H1 (cell line): ENCODE measurements at regions not wholly inside any gene's neighbourhood (a gene's known extent, or its start where the extent isn't known, plus 50 kb on each side); places are given as distances from the start of the nearest gene placed in this dataset.

Experiments
- CTCF ChIA-PET: fragments of 300-600 bp; sonication (Branson Sonifier 250); formaldehyde crosslinking; loops from one replicate; lab custom pipeline; 2021; ENCODE audit not compliant: partially characterized antibody; lab: Charles Lee
- POLR2A ChIA-PET: fragments of 300-600 bp; sonication (Branson Sonifier 250); formaldehyde crosslinking; loops from one replicate; lab custom pipeline; 2021; ENCODE audit warnings: inconsistent platforms; ENCODE audit not compliant: partially characterized antibody; lab: Charles Lee
- DNase-seq, 2 experiments: peaks; one replicate each; pipeline versions ENCODE4 v3.0.0 to v3.0.0-alpha.2; 2010 to 2022; ENCODE audit warnings: low spot score in 2 of 2, low read depth in 1 of 2, mixed read lengths in 1 of 2
- FAIRE-seq: peaks from 2 replicates; lab custom pipeline; 2011; peaks lifted over from hg19 to GRCh38; lab: Jason Lieb, UNC
- H2AFZ ChIP-seq: 2 replicates; pipeline ENCODE4 v1.8.1; 2012; ENCODE audit warnings: low read length, inconsistent platforms
- H2AK5ac ChIP-seq: 2 replicates; pipeline ENCODE4 v1.6.1; 2013; ENCODE audit warnings: low read depth, low read length
- H2BK120ac ChIP-seq: replicated peaks from 2 replicates; pipeline ENCODE3; 2013; ENCODE audit warnings: low read depth, low read length, inconsistent platforms
- H2BK12ac ChIP-seq: 2 replicates; pipeline ENCODE4 v1.6.1; 2013; ENCODE audit warnings: low read depth, low read length
- H2BK15ac ChIP-seq: 2 replicates; pipeline ENCODE4 v1.6.1; 2013; ENCODE audit warnings: low read length
- H2BK20ac ChIP-seq: 2 replicates; pipeline ENCODE4 v1.6.1; 2013; ENCODE audit warnings: low read length
- H2BK5ac ChIP-seq: 2 replicates; pipeline ENCODE4 v1.6.1; 2013; ENCODE audit warnings: low read depth, low read length
- H3K14ac ChIP-seq: 2 replicates; pipeline ENCODE4 v1.6.1; 2013; ENCODE audit warnings: inconsistent platforms; ENCODE audit not compliant: insufficient read length
- H3K18ac ChIP-seq: 2 replicates; pipeline ENCODE4 v1.6.1; 2013; ENCODE audit warnings: low read length; ENCODE audit errors: extremely low read depth
- H3K23ac ChIP-seq: 2 replicates; pipeline ENCODE4 v1.6.1; 2013; ENCODE audit warnings: inconsistent platforms; ENCODE audit not compliant: insufficient read length
- H3K23me2 ChIP-seq: 2 replicates; pipeline ENCODE4 v1.6.1; 2013; ENCODE audit warnings: low read depth, low read length
- H3K27ac ChIP-seq: 2 replicates; pipeline ENCODE4 v1.6.1; 2011; ENCODE audit warnings: low read depth, low read length, inconsistent platforms
- H3K27me3 ChIP-seq, 4 experiments: replicated peaks in 1 of 4; 1 replicate in 1 of 4; 2 replicates in 3 of 4; pipeline versions ENCODE4 v1.6.1 to v1.8.1; 2011 to 2013; ENCODE audit warnings: low read length in 3 of 4, mild to moderate bottlenecking in 3 of 4, inconsistent platforms in 2 of 4, mixed read lengths in 2 of 4, moderate library complexity in 1 of 4; ENCODE audit not compliant: control insufficient read depth in 3 of 4, insufficient read depth in 3 of 4; ENCODE audit errors: extremely low read depth in 1 of 4
- H3K36me3 ChIP-seq, 4 experiments: 2 replicates each; pipeline versions ENCODE4 v1.6.1 to v1.8.1; 2011 to 2013; ENCODE audit warnings: mild to moderate bottlenecking in 4 of 4, low read length in 3 of 4, moderate library complexity in 2 of 4, control low read depth in 1 of 4, inconsistent platforms in 1 of 4; ENCODE audit not compliant: insufficient read depth in 4 of 4, control insufficient read depth in 2 of 4
- H3K4ac ChIP-seq: replicated peaks from 2 replicates; pipeline ENCODE3; 2013; ENCODE audit warnings: low read length, low read depth, mixed read lengths, inconsistent platforms; ENCODE audit not compliant: insufficient read length
- H3K4me1 ChIP-seq, 4 experiments: replicated peaks in 1 of 4; 1 replicate in 1 of 4; 2 replicates in 3 of 4; pipeline versions ENCODE4 v1.6.1 to v1.8.1; 2011 to 2013; ENCODE audit warnings: low read length in 3 of 4, inconsistent platforms in 2 of 4, mixed read lengths in 1 of 4; ENCODE audit not compliant: insufficient read depth in 4 of 4, control insufficient read depth in 3 of 4
- H3K4me2 ChIP-seq, 2 experiments: 2 replicates each; pipeline versions ENCODE4 v1.6.1 to v1.8.1; 2011 to 2013; ENCODE audit warnings: low read depth in 2 of 2, low read length in 2 of 2, control low read depth in 1 of 2, inconsistent platforms in 1 of 2, mild to moderate bottlenecking in 1 of 2; ENCODE audit not compliant: insufficient read depth in 1 of 2
- H3K4me3 ChIP-seq, 4 experiments: fragments of 200-600, 300-600 bp in 1 of 4; sonication (generic), shearing (Covaris generic), sonication (Bioruptor Twin) in 1 of 4; 2 replicates each; pipeline versions ENCODE4 v1.5.1 to v1.8.1; 2011 to 2016; ENCODE audit warnings: low read length in 4 of 4, low read depth in 3 of 4, control low read depth in 2 of 4, inconsistent platforms in 2 of 4, mild to moderate bottlenecking in 2 of 4, mixed read lengths in 1 of 4, moderate library complexity in 1 of 4; ENCODE audit not compliant: insufficient read depth in 2 of 4; ENCODE audit errors: extremely low read depth in 1 of 4
- H3K56ac ChIP-seq: replicated peaks from 2 replicates; pipeline ENCODE3; 2013; ENCODE audit warnings: low read depth, mild to moderate bottlenecking, mixed read lengths, low read length, inconsistent platforms; ENCODE audit not compliant: insufficient read length
- H3K79me1 ChIP-seq: 2 replicates; pipeline ENCODE4 v1.6.1; 2013; ENCODE audit warnings: low read depth, low read length, control low read depth
- H3K79me2 ChIP-seq, 2 experiments: 2 replicates each; pipeline versions ENCODE4 v1.6.1 to v1.8.1; 2012 to 2013; ENCODE audit warnings: low read length in 2 of 2, mild to moderate bottlenecking in 2 of 2, inconsistent platforms in 1 of 2; ENCODE audit not compliant: insufficient read depth in 2 of 2, control insufficient read depth in 1 of 2
- H3K9ac ChIP-seq, 4 experiments: replicated peaks in 1 of 4; 1 replicate in 1 of 4; 2 replicates in 3 of 4; pipeline versions ENCODE4 v1.6.1 to v1.8.1; 2011 to 2013; ENCODE audit warnings: low read depth in 3 of 4, low read length in 3 of 4, control low read depth in 2 of 4, mild to moderate bottlenecking in 2 of 4, moderate library complexity in 2 of 4, inconsistent platforms in 1 of 4; ENCODE audit errors: extremely low read depth in 1 of 4
- H3K9me3 ChIP-seq, 2 experiments: 2 replicates each; pipeline versions ENCODE4 v1.6.1 to v1.8.1; 2012 to 2013; ENCODE audit warnings: mild to moderate bottlenecking in 2 of 2, moderate library complexity in 2 of 2, control low read depth in 1 of 2, inconsistent platforms in 1 of 2, low read depth in 1 of 2, low read length in 1 of 2, mixed read lengths in 1 of 2; ENCODE audit not compliant: insufficient read depth in 2 of 2
- H4K20me1 ChIP-seq, 2 experiments: replicated peaks in 1 of 2; 2 replicates each; pipeline versions ENCODE3 to v1.8.1; 2011 to 2013; ENCODE audit warnings: inconsistent platforms in 2 of 2, low read length in 2 of 2, mild to moderate bottlenecking in 1 of 2; ENCODE audit not compliant: insufficient read depth in 2 of 2, control insufficient read depth in 1 of 2
- H4K5ac ChIP-seq: 2 replicates; pipeline ENCODE4 v1.6.1; 2013; ENCODE audit warnings: low read length, low read depth, mixed read lengths, inconsistent platforms; ENCODE audit not compliant: insufficient read length
- H4K8ac ChIP-seq: 2 replicates; pipeline ENCODE4 v1.8.0; 2013; ENCODE audit warnings: mild to moderate bottlenecking, moderate library complexity, low read length, inconsistent platforms; ENCODE audit not compliant: insufficient read depth; ENCODE audit errors: extremely low read depth
- H4K91ac ChIP-seq: replicated peaks from 2 replicates; pipeline ENCODE3; 2013; ENCODE audit warnings: low read length, mixed read lengths, inconsistent platforms; ENCODE audit not compliant: insufficient read length
- BACH1 ChIP-seq: IDR thresholded peaks from 2 replicates; pipeline ENCODE4 v1.6.1; 2012; ENCODE audit warnings: low read length, improper control_type of control experiment
- FOSL1 ChIP-seq: IDR thresholded peaks from 2 replicates; pipeline ENCODE4 v1.6.1; 2011; ENCODE audit warnings: mild to moderate bottlenecking, low read depth, low read length, moderate library complexity; ENCODE audit not compliant: insufficient read depth
- KDM1A ChIP-seq: fragments of 200-600, 300-600 bp; sonication (generic); IDR thresholded peaks from 2 replicates; pipeline ENCODE4 v1.7.1; 2016; ENCODE audit warnings: mild to moderate bottlenecking, low read length, borderline replicate concordance
- PHF8 ChIP-seq: fragments of 200-600 bp; sonication (generic); conservative IDR thresholded peaks from 2 replicates; pipeline ENCODE4 v1.7.1; 2012; ENCODE audit warnings: low read depth, mild to moderate bottlenecking, inconsistent platforms, low read length, moderate library complexity
- RBBP5 ChIP-seq: IDR thresholded peaks from 2 replicates; pipeline ENCODE4 v1.7.1; 2012; ENCODE audit warnings: low read depth, mild to moderate bottlenecking, inconsistent platforms, low read length, moderate library complexity, borderline replicate concordance
- SAP30 ChIP-seq: fragments of 300-600 bp; sonication (generic); IDR thresholded peaks from 2 replicates; pipeline ENCODE4 v1.7.1; 2012; ENCODE audit warnings: low read length, moderate library complexity, mild to moderate bottlenecking, inconsistent platforms; ENCODE audit not compliant: insufficient read depth, insufficient replicate concordance
- TAF1 ChIP-seq: IDR thresholded peaks from 2 replicates; pipeline ENCODE4 v1.6.1; 2011; ENCODE audit warnings: mild to moderate bottlenecking, low read depth, low read length
- TBP ChIP-seq: IDR thresholded peaks from 2 replicates; pipeline ENCODE4 v1.6.1; 2011; ENCODE audit warnings: low read depth, low read length, improper control_type of control experiment
- WGBS, 2 experiments: shearing (Covaris generic) in 1 of 2; methylation state at CpG; one replicate each; pipeline versions ENCODE4 v1.1.6 to v1.1.7; 2013 to 2015; ENCODE audit warnings: low lambda C conversion rate in 2 of 2, mixed read lengths in 2 of 2, inconsistent platforms in 1 of 2, low coverage in 1 of 2, missing lambda C conversion rate in 1 of 2; ENCODE audit not compliant: insufficient replicate concordance in 2 of 2, insufficient coverage in 1 of 2, insufficient read length in 1 of 2; ENCODE audit errors: extremely low coverage in 1 of 2, missing lambda C conversion rate in 1 of 2; 5-methylcytosine and 5-hydroxymethylcytosine counted together
- TF ChIP-seq, protein P1 (sequence below), 3 experiments: IDR thresholded peaks; 1 replicate in 2 of 3; 2 replicates in 1 of 3; pipeline versions ENCODE4 v1.5.1 to v1.6.1; 2011; ENCODE audit warnings: low read length in 3 of 3, mild to moderate bottlenecking in 3 of 3, inconsistent platforms in 2 of 3, low read depth in 1 of 3, moderate library complexity in 1 of 3; ENCODE audit not compliant: insufficient read depth in 1 of 3; ENCODE audit errors: control extremely low read depth in 1 of 3
- TF ChIP-seq, protein P2 (sequence below): IDR thresholded peaks from 2 replicates; pipeline ENCODE4 v1.6.1; 2011; ENCODE audit warnings: low read length, improper control_type of control experiment

DNA sequence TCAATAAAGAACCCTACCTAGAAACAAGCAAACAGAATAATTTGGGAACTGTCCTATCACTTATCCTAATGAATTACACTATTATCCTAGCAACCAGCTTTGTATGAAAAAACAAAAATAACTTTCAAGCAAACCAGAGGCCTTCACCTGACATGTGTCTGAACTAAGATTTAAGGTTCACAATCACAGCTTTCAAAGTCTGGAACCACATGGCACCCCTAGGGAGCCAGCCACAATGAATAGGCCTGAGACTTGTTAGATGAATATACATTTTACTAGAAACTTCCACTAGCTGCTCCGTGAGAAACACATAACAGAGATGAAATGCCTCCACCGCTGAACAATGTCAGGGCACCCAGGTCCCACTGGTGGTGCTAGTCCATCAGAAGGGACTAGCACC is 65.8 kb upstream of the CYP2D6 start:
- H2BK15ac ChIP-seq, result no peak overlapping the region
- no peak overlapping the region for H2BK120ac ChIP-seq
- no peak overlapping the region for H4K91ac ChIP-seq
- H3K23me2 ChIP-seq, result no peaks in the 10 kb centered on the region
- H3K79me1 ChIP-seq, result peaks cover 16% of the 10 kb centered on the region
- no peak overlapping the region for H3K4ac ChIP-seq
- peaks cover 0 to 5% (median 2%) of the 10 kb centered on the region in 4 experiments; a peak in 6 of 7 replicates for H3K4me1 ChIP-seq
- H3K9me3 ChIP-seq, result no peaks in the 10 kb centered on the region
- no peak overlapping the region for H2AK5ac ChIP-seq
- peaks cover 12 to 26% of the 10 kb centered on the region in 2 experiments for H4K20me1 ChIP-seq
- ChIA-PET POLR2A (interaction anchor here (0.7 kb wide), 1 partner anchor 26 kb away, joined by 3 read pairs; no protein-coding TSS in a partner anchor), CTCF (interaction anchor here (0.8 to 1.8 kb wide), 5 partner anchors 11 to 243 kb away, joined by 3 to 5 read pairs (median 3); no protein-coding TSS in a partner anchor)
- H3K79me2 ChIP-seq, result peaks cover 0 to 92% of the 10 kb centered on the region in 2 experiments; a peak in 3 of 4 replicates
- whole genome bisulfite sequencing, 2 experiments, result 79% methylated on average over 2 of the region's 2 CpGs; no CpG with 5 or more reads in 1 of the 2 experiments
- FAIRE-seq (no peak), DNase-seq (no peak)
- no peak overlapping the region for H2BK5ac ChIP-seq
- H3K27me3 ChIP-seq, result no peaks in the 10 kb centered on the region
- no peak overlapping the region for H3K14ac ChIP-seq
- no peak overlapping the region for H4K5ac ChIP-seq
- no peak overlapping the region for H4K8ac ChIP-seq
- no peak overlapping the region for H2BK12ac ChIP-seq
- H3K27ac ChIP-seq, result no peak overlapping the region
- no peak overlapping the region for H3K56ac ChIP-seq
- no peak overlapping the region for H3K9ac ChIP-seq
- no peak overlapping the region for H3K18ac ChIP-seq
- H3K23ac ChIP-seq, result no peak overlapping the region
- no peak overlapping the region for H2AFZ ChIP-seq
- no peak overlapping the region for H2BK20ac ChIP-seq
- no peaks in the 10 kb centered on the region for H3K36me3 ChIP-seq
- H3K4me2 ChIP-seq, result no peak overlapping the region
- H3K4me3 ChIP-seq, result no peak overlapping the region
- TF ChIP-seq SAP30 (no peak), TAF1 (no peak), BACH1 (no peak), TBP (no peak), KDM1A (no peak), PHF8 (no peak), RBBP5 (no peak), FOSL1 (no peak)
- TF ChIP-seq, protein P1, sequence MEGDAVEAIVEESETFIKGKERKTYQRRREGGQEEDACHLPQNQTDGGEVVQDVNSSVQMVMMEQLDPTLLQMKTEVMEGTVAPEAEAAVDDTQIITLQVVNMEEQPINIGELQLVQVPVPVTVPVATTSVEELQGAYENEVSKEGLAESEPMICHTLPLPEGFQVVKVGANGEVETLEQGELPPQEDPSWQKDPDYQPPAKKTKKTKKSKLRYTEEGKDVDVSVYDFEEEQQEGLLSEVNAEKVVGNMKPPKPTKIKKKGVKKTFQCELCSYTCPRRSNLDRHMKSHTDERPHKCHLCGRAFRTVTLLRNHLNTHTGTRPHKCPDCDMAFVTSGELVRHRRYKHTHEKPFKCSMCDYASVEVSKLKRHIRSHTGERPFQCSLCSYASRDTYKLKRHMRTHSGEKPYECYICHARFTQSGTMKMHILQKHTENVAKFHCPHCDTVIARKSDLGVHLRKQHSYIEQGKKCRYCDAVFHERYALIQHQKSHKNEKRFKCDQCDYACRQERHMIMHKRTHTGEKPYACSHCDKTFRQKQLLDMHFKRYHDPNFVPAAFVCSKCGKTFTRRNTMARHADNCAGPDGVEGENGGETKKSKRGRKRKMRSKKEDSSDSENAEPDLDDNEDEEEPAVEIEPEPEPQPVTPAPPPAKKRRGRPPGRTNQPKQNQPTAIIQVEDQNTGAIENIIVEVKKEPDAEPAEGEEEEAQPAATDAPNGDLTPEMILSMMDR (IDR thresholded peaks at IDR 0.05; ENCODE audit: control extremely low read depth in 1 of 3, insufficient read depth in 1 of 3, low read depth in 1 of 3, low read length in 3 of 3), result no peak
- TF ChIP-seq, protein P2, sequence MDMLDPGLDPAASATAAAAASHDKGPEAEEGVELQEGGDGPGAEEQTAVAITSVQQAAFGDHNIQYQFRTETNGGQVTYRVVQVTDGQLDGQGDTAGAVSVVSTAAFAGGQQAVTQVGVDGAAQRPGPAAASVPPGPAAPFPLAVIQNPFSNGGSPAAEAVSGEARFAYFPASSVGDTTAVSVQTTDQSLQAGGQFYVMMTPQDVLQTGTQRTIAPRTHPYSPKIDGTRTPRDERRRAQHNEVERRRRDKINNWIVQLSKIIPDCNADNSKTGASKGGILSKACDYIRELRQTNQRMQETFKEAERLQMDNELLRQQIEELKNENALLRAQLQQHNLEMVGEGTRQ, result no peak
